ENCODE measurements at regions not wholly inside any gene's neighbourhood (a gene's known extent, or its start where the extent isn't known, plus 50 kb on each side); places are given as distances from the start of the nearest gene placed in this dataset.

- ChIA-PET CTCF (no interaction called here), POLR2A (ENCODE audit: low non-redundant PET) (no interaction called here)
- intact Hi-C loops (cut with micrococcal nuclease; ENCODE audit: unreplicated experiment): no loop called here
- no peaks in the 10 kb centered on the region for H3K27me3 ChIP-seq (replicated peaks; ENCODE audit: insufficient read depth, low read depth, low read length, poor library complexity)
- DNase-seq (ENCODE audit: low spot score): no peak
- H3K27ac ChIP-seq (ENCODE audit: low read depth, low read length, poor library complexity, severe bottlenecking): no peak overlapping the region
- TF ChIP-seq EZH2 (IDR thresholded peaks at IDR 0.05; ENCODE audit: borderline replicate concordance, low read depth, low read length, poor library complexity, severe bottlenecking) (no peak), CTCF (conservative IDR thresholded peaks at IDR 0.05; ENCODE audit: low read depth, low read length) (no peak)
- no TSS peak for BruUV-seq (replicated peaks)
- peaks cover 8% of the 10 kb centered on the region for H3K4me1 ChIP-seq (ENCODE audit: insufficient read depth, low read length, poor library complexity, severe bottlenecking)
- no peaks in the 10 kb centered on the region for H3K9me3 ChIP-seq (ENCODE audit: low read depth, low read length, poor library complexity, severe bottlenecking)
- H3K4me3 ChIP-seq (ENCODE audit: low read depth, low read length, poor library complexity, severe bottlenecking): no peak overlapping the region
- no peaks in the 10 kb centered on the region for H3K36me3 ChIP-seq (ENCODE audit: insufficient read depth, low read length, poor library complexity, severe bottlenecking)
Observed at GRCh38 chr14:48744202-48744601, 842.0 kb downstream of the RPS29 start.

GRCh38 chr14:48738186-48738925 is 847.8 kb downstream of the RPS29 start:
- H3K9me3 ChIP-seq (ENCODE audit: low read depth, low read length, poor library complexity, severe bottlenecking): peaks cover 4% of the 10 kb centered on the region
- DNase-seq (ENCODE audit: low spot score): no peak
- peaks cover 8% of the 10 kb centered on the region for H3K4me1 ChIP-seq (ENCODE audit: insufficient read depth, low read length, poor library complexity, severe bottlenecking)
- H3K27me3 ChIP-seq (replicated peaks; ENCODE audit: insufficient read depth, low read depth, low read length, poor library complexity): no peaks in the 10 kb centered on the region
- H3K4me3 ChIP-seq (ENCODE audit: low read depth, low read length, poor library complexity, severe bottlenecking): no peak overlapping the region
- POLR2A ChIA-PET (ENCODE audit: low non-redundant PET): no interaction called here
- H3K27ac ChIP-seq (ENCODE audit: low read depth, low read length, poor library complexity, severe bottlenecking): no peak overlapping the region
- intact Hi-C loops (cut with micrococcal nuclease; ENCODE audit: unreplicated experiment): no loop called here
- no TSS peak for BruUV-seq (replicated peaks)
- TF ChIP-seq CTCF (conservative IDR thresholded peaks at IDR 0.05; ENCODE audit: low read depth, low read length) (no peak), EZH2 (IDR thresholded peaks at IDR 0.05; ENCODE audit: borderline replicate concordance, low read depth, low read length, poor library complexity, severe bottlenecking) (no peak)
- CTCF ChIA-PET: no interaction called here
- no peaks in the 10 kb centered on the region for H3K36me3 ChIP-seq (ENCODE audit: insufficient read depth, low read length, poor library complexity, severe bottlenecking)

DNA sequence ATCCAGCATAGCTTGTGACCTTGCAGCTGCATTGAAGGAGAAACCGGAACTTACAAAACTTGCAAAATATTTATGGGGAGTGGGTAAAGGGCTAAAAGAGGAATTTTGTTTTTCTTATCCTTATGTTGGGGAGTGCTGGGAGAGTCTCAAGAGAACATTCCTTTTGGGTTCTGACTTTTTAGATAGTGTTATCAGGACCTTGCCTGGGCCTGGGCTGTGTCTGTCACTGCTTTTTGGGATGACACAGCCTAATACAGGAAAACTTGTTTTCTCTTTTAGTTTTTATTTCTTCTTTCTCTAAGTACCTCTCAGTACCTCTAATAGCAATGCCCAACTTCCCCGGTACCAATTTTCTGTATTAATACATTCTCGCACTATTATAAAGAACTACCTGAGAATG is 850.6 kb downstream of the RPS29 start:
- intact Hi-C loops (cut with micrococcal nuclease; ENCODE audit: unreplicated experiment): no loop called here

More for the DNA sequence above, 850.6 kb downstream of the RPS29 start:
- Histone ChIP-seq H3K27ac (ENCODE audit: low read depth, low read length, poor library complexity, severe bottlenecking) (no peak overlapping the region), H3K27me3 (replicated peaks; ENCODE audit: insufficient read depth, low read depth, low read length, poor library complexity) (no peaks in the 10 kb centered on the region), H3K36me3 (ENCODE audit: insufficient read depth, low read length, poor library complexity, severe bottlenecking) (no peaks in the 10 kb centered on the region), H3K9me3 (ENCODE audit: low read depth, low read length, poor library complexity, severe bottlenecking) (peaks cover 4% of the 10 kb centered on the region), H3K4me3 (ENCODE audit: low read depth, low read length, poor library complexity, severe bottlenecking) (no peak overlapping the region), H3K4me1 (ENCODE audit: insufficient read depth, low read length, poor library complexity, severe bottlenecking) (no peaks in the 10 kb centered on the region)
- DNase-seq (ENCODE audit: low spot score): no peak
- TF ChIP-seq CTCF (conservative IDR thresholded peaks at IDR 0.05; ENCODE audit: low read depth, low read length): no peak
- ChIA-PET POLR2A (ENCODE audit: low non-redundant PET) (no interaction called here), CTCF (no interaction called here)
- BruUV-seq (replicated peaks): no TSS peak
